ENCODE measurements at regions not wholly inside any gene's neighbourhood (a gene's known extent, or its start where the extent isn't known, plus 50 kb on each side); places are given as distances from the start of the nearest gene placed in this dataset.

- TF ChIP-seq CTCF (IDR thresholded peaks at IDR 0.05) (no peak), POLR2A (IDR thresholded peaks at IDR 0.05) (no peak)
Measured at GRCh38 chr2:147684903-147685302, 159.9 kb upstream of the ACVR2A start.

Data from Peyer's patch (tissue), 4 donors.